22Rv1 (cell line): ENCODE measurements at regions not wholly inside any gene's neighbourhood (a gene's known extent, or its start where the extent isn't known, plus 50 kb on each side); places are given as distances from the start of the nearest gene placed in this dataset.
"Not testable (repeated sequence)": the region's sequence is repeated elsewhere in the genome, so short reads cannot be mapped to it uniquely, and the experiment has no call there.

Experiments used
- CTCF ChIP-seq: fragments of 450-650 bp; IDR thresholded peaks from 2 replicates; pipeline ENCODE4 v1.5.1; 2017; ENCODE audit warnings: mild to moderate bottlenecking
- ZFX ChIP-seq: fragments of 450-650 bp; IDR thresholded peaks from 2 replicates; pipeline ENCODE4 v1.6.1; 2017; ENCODE audit warnings: antibody characterized with exemption, borderline replicate concordance

DNA sequence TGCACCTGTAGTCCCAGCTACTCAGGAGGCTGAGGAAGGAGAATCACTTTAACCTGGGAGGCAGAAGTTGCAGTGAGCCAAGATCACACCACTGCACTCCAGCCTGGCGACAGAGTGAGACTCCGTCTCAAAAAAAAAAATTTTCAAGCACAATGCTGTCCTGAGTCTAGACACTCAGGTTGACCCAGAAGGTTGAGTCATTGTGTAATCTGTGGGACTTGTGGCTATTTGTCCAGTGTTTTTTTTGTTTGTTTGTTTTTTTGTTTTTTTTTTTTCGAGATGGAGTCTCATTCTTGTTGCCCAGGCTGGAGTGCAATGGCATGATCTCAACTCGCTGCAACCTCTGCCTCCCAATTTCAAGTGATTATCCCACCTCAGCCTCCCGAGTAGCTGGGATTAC lies 74.3 kb upstream of the SOX13 start:
- TF ChIP-seq CTCF, ZFX: not testable (repeated sequence)
